ENCODE measurements at regions not wholly inside any gene's neighbourhood (a gene's known extent, or its start where the extent isn't known, plus 50 kb on each side); places are given as distances from the start of the nearest gene placed in this dataset.

- CTCF ChIA-PET: no interaction called here
- DNase-seq (ENCODE audit: unreplicated experiment): no peak
Observed at GRCh38 chr15:95946926-95947325, 383.6 kb upstream of the NR2F2 start.

GRCh38 chr15:95948411-95948810 lies 382.1 kb upstream of the NR2F2 start:
- Mint-ChIP-seq H3K4me1 (ENCODE audit: insufficient read depth, unreplicated experiment) (no peaks in the 10 kb centered on the region), H3K9me3 (ENCODE audit: unreplicated experiment) (no peaks in the 10 kb centered on the region), H3K36me3 (ENCODE audit: insufficient read depth, unreplicated experiment) (no peaks in the 10 kb centered on the region), H3K4me3 (ENCODE audit: unreplicated experiment) (no peak overlapping the region), H3K27ac (ENCODE audit: low read depth, unreplicated experiment) (no peak overlapping the region), H3K27me3 (ENCODE audit: insufficient read depth, unreplicated experiment) (no peaks in the 10 kb centered on the region)
- BruUV-seq (replicated peaks): no TSS peak
- no peak for DNase-seq (ENCODE audit: unreplicated experiment)
- ChIA-PET POLR2A (no interaction called here), CTCF (interaction anchor here (0.6 to 0.8 kb wide), 2 partner anchors 327 to 1278 kb away, joined by 3 to 4 read pairs; no protein-coding TSS in a partner anchor)
- intact Hi-C loops (cut with micrococcal nuclease): no loop called here
- no peak for TF ChIP-seq CTCF (IDR thresholded peaks at IDR 0.05; ENCODE audit: unreplicated experiment)

More at GRCh38 chr15:95946926-95947325, 383.6 kb upstream of the NR2F2 start:
- POLR2A ChIA-PET: no interaction called here
- no peak overlapping the region for H3K4me3 Mint-ChIP-seq (ENCODE audit: unreplicated experiment)
- H3K9me3 Mint-ChIP-seq (ENCODE audit: unreplicated experiment): no peaks in the 10 kb centered on the region
- BruUV-seq (replicated peaks): no TSS peak
- intact Hi-C loops (cut with micrococcal nuclease): no loop called here
- H3K36me3 Mint-ChIP-seq (ENCODE audit: insufficient read depth, unreplicated experiment): no peaks in the 10 kb centered on the region
- H3K27me3 Mint-ChIP-seq (ENCODE audit: insufficient read depth, unreplicated experiment): no peaks in the 10 kb centered on the region
- TF ChIP-seq CTCF (IDR thresholded peaks at IDR 0.05; ENCODE audit: unreplicated experiment): no peak
- H3K27ac Mint-ChIP-seq (ENCODE audit: low read depth, unreplicated experiment): no peak overlapping the region
- H3K4me1 Mint-ChIP-seq (ENCODE audit: insufficient read depth, unreplicated experiment): no peaks in the 10 kb centered on the region

- no peak for TF ChIP-seq CTCF (IDR thresholded peaks at IDR 0.05; ENCODE audit: unreplicated experiment)
- Mint-ChIP-seq H3K4me1 (ENCODE audit: insufficient read depth, unreplicated experiment) (no peaks in the 10 kb centered on the region), H3K27ac (ENCODE audit: low read depth, unreplicated experiment) (no peak overlapping the region), H3K4me3 (ENCODE audit: unreplicated experiment) (no peak overlapping the region), H3K27me3 (ENCODE audit: insufficient read depth, unreplicated experiment) (no peaks in the 10 kb centered on the region), H3K9me3 (ENCODE audit: unreplicated experiment) (peaks cover 3% of the 10 kb centered on the region), H3K36me3 (ENCODE audit: insufficient read depth, unreplicated experiment) (no peaks in the 10 kb centered on the region)
- DNase-seq (ENCODE audit: unreplicated experiment): no peak
- CTCF ChIA-PET: interaction anchor here (0.5 kb wide), 1 partner anchor 18 kb away, joined by 3 read pairs; no protein-coding TSS in a partner anchor
- BruUV-seq (replicated peaks): no TSS peak
- POLR2A ChIA-PET: interaction anchor here (0.6 kb wide), 2 partner anchors 28 to 776 kb away, joined by 3 read pairs; no protein-coding TSS in a partner anchor
- intact Hi-C loops (cut with micrococcal nuclease): no loop called here
Observed at GRCh38 chr15:95953032-95953431, 377.5 kb upstream of the NR2F2 start.

- Mint-ChIP-seq H3K27ac (ENCODE audit: low read depth, unreplicated experiment) (no peak overlapping the region), H3K36me3 (ENCODE audit: insufficient read depth, unreplicated experiment) (no peaks in the 10 kb centered on the region), H3K4me1 (ENCODE audit: insufficient read depth, unreplicated experiment) (no peaks in the 10 kb centered on the region), H3K4me3 (ENCODE audit: unreplicated experiment) (no peak overlapping the region), H3K9me3 (ENCODE audit: unreplicated experiment) (peaks cover 16% of the 10 kb centered on the region), H3K27me3 (ENCODE audit: insufficient read depth, unreplicated experiment) (no peaks in the 10 kb centered on the region)
- no peak for DNase-seq (ENCODE audit: unreplicated experiment)
- ChIA-PET POLR2A (no interaction called here), CTCF (no interaction called here)
- TF ChIP-seq CTCF (IDR thresholded peaks at IDR 0.05; ENCODE audit: unreplicated experiment): no peak
- BruUV-seq (replicated peaks): no TSS peak
- intact Hi-C loops (cut with micrococcal nuclease): no loop called here
Observed at GRCh38 chr15:95957861-95958260, 372.6 kb upstream of the NR2F2 start.

Data from MCF 10A (cell line).